Esophagus muscularis mucosa (tissue), 3 donors: ENCODE measurements at regions not wholly inside any gene's neighbourhood (a gene's known extent, or its start where the extent isn't known, plus 50 kb on each side); places are given as distances from the start of the nearest gene placed in this dataset.

Experiments used
- CTCF ChIP-seq, 3 experiments: fragments of 200-600 bp in 2 of 3; fragments of 450-650 bp in 1 of 3; sonication (generic) in 2 of 3; IDR thresholded peaks; one replicate each; pipeline ENCODE4 v1.5.1; 2017 to 2019; ENCODE audit warnings: antibody characterized with exemption in 3 of 3, mild to moderate bottlenecking in 2 of 3, moderate library complexity in 1 of 3
- POLR2A ChIP-seq: fragments of 450-650 bp; IDR thresholded peaks from one replicate; pipeline ENCODE4 v1.6.1; 2017; ENCODE audit warnings: antibody characterized with exemption, moderate library complexity, mild to moderate bottlenecking, low read depth
- POLR2AphosphoS5 ChIP-seq, 2 donors: sonication (generic); formaldehyde crosslinking; IDR thresholded peaks; one replicate each; pipeline ENCODE4 v1.6.1; 2017; ENCODE audit warnings: antibody characterized with exemption in 2 of 2

- TF ChIP-seq CTCF (IDR thresholded peaks at IDR 0.05), result no peak
- TF ChIP-seq POLR2AphosphoS5 (IDR thresholded peaks at IDR 0.05), result no peak
- no peak for TF ChIP-seq POLR2A
Measured at GRCh38 chr21:16644685-16645084, 868.2 kb upstream of the CXADR start.
